ENCODE measurements at regions not wholly inside any gene's neighbourhood (a gene's known extent, or its start where the extent isn't known, plus 50 kb on each side); places are given as distances from the start of the nearest gene placed in this dataset.

GRCh38 chr14:97924922-97925613, 1127.9 kb downstream of the VRK1 start:
- no peak for TF ChIP-seq CTCF (IDR thresholded peaks at IDR 0.05)
- Histone ChIP-seq H3K36me3 (no peaks in the 10 kb centered on the region), H3K4me3 (no peak overlapping the region), H3K4me1 (ENCODE audit: control insufficient read depth in 1 of 2, low read depth in 2 of 2) (no peaks in the 10 kb centered on the region), H3K27ac (no peak overlapping the region), H3K27me3 (replicated peaks; ENCODE audit: insufficient read depth) (no peaks in the 10 kb centered on the region), H3K9me3 (no peaks in the 10 kb centered on the region)
- DNase-seq (ENCODE audit: low spot score) (no peak), ATAC-seq (ENCODE audit: insufficient number of reproducible peaks, low FRiP score, low read depth) (no peak)

GRCh38 chr14:97930166-97930565, 1133.0 kb downstream of the VRK1 start:
- H3K4me1 ChIP-seq (ENCODE audit: control insufficient read depth in 1 of 2, low read depth in 2 of 2), result no peaks in the 10 kb centered on the region
- TF ChIP-seq CTCF (IDR thresholded peaks at IDR 0.05), result no peak
- no peaks in the 10 kb centered on the region for H3K9me3 ChIP-seq
- DNase-seq (ENCODE audit: low spot score) (no peak), ATAC-seq (ENCODE audit: insufficient number of reproducible peaks, low FRiP score, low read depth) (no peak)
- no peaks in the 10 kb centered on the region for H3K27me3 ChIP-seq (replicated peaks; ENCODE audit: insufficient read depth)
- H3K27ac ChIP-seq, result no peak overlapping the region
- no peak overlapping the region for H3K4me3 ChIP-seq
- H3K36me3 ChIP-seq, result no peaks in the 10 kb centered on the region

GRCh38 chr14:97931273-97931672, 1134.1 kb downstream of the VRK1 start:
- Histone ChIP-seq H3K9me3 (no peaks in the 10 kb centered on the region), H3K27me3 (replicated peaks; ENCODE audit: insufficient read depth) (no peaks in the 10 kb centered on the region), H3K4me1 (ENCODE audit: control insufficient read depth in 1 of 2, low read depth in 2 of 2) (no peaks in the 10 kb centered on the region), H3K4me3 (no peak overlapping the region), H3K27ac (no peak overlapping the region), H3K36me3 (no peaks in the 10 kb centered on the region)
- ATAC-seq (ENCODE audit: insufficient number of reproducible peaks, low FRiP score, low read depth), result no peak
- DNase-seq (ENCODE audit: low spot score), result no peak
- TF ChIP-seq CTCF (IDR thresholded peaks at IDR 0.05), result no peak

- Histone ChIP-seq H3K27ac (no peak overlapping the region), H3K36me3 (no peaks in the 10 kb centered on the region), H3K9me3 (no peaks in the 10 kb centered on the region), H3K4me1 (ENCODE audit: control insufficient read depth in 1 of 2, low read depth in 2 of 2) (no peaks in the 10 kb centered on the region), H3K27me3 (replicated peaks; ENCODE audit: insufficient read depth) (no peaks in the 10 kb centered on the region), H3K4me3 (no peak overlapping the region)
- DNase-seq (ENCODE audit: low spot score) (no peak), ATAC-seq (ENCODE audit: insufficient number of reproducible peaks, low FRiP score, low read depth) (no peak)
- no peak for TF ChIP-seq CTCF (IDR thresholded peaks at IDR 0.05)
These were observed 1145.7 kb downstream of the VRK1 start for GRCh38 chr14:97942921-97943320.

- H3K4me1 ChIP-seq (ENCODE audit: control insufficient read depth in 1 of 2, low read depth in 2 of 2), result no peaks in the 10 kb centered on the region
- no peak overlapping the region for H3K4me3 ChIP-seq
- H3K27me3 ChIP-seq (replicated peaks; ENCODE audit: insufficient read depth), result no peaks in the 10 kb centered on the region
- no peak overlapping the region for H3K27ac ChIP-seq
- no peak for DNase-seq (ENCODE audit: low spot score)
- H3K9me3 ChIP-seq, result no peaks in the 10 kb centered on the region
- ATAC-seq (ENCODE audit: insufficient number of reproducible peaks, low FRiP score, low read depth), result no peak
- H3K36me3 ChIP-seq, result no peaks in the 10 kb centered on the region
- TF ChIP-seq CTCF (IDR thresholded peaks at IDR 0.05), result no peak
These were observed 1146.4 kb downstream of the VRK1 start for GRCh38 chr14:97943619-97944018.
